Loucy (cell line): ENCODE measurements at regions not wholly inside any gene's neighbourhood (a gene's known extent, or its start where the extent isn't known, plus 50 kb on each side); places are given as distances from the start of the nearest gene placed in this dataset.

Source experiments
- EZH2phosphoT487 ChIP-seq: fragments of 200-600 bp; IDR thresholded peaks from 2 replicates; pipeline ENCODE4 v1.6.1; 2018; ENCODE audit warnings: antibody characterized with exemption, mild to moderate bottlenecking, moderate library complexity, borderline replicate concordance
- TF ChIP-seq, protein P1 (sequence below): fragments of 200-600 bp; sonication (generic); conservative IDR thresholded peaks from 2 replicates; pipeline ENCODE4 v1.5.1; 2014; ENCODE audit warnings: mild to moderate bottlenecking, antibody characterized with exemption, low read length

DNA sequence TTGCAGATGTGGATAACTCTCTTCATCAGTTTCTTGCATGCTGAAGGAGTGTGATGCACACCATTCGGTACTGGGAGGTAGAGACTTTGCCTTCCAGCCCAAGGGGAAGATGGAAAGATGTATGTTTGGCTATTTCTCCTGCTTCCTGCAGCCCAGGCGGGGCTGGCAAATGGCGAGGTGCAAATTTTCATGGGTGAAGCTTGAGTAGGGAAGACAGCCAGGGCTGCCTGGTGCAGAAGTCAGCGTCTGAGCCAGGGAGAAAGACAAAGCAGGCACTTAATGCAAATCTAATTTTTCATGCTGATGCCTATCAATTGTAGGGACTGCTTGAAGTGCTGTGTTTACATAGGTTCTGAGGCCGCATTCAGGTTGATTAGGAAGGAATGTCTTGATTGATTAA lies 384.7 kb upstream of the EEF2KMT start:
- TF ChIP-seq, protein P1, sequence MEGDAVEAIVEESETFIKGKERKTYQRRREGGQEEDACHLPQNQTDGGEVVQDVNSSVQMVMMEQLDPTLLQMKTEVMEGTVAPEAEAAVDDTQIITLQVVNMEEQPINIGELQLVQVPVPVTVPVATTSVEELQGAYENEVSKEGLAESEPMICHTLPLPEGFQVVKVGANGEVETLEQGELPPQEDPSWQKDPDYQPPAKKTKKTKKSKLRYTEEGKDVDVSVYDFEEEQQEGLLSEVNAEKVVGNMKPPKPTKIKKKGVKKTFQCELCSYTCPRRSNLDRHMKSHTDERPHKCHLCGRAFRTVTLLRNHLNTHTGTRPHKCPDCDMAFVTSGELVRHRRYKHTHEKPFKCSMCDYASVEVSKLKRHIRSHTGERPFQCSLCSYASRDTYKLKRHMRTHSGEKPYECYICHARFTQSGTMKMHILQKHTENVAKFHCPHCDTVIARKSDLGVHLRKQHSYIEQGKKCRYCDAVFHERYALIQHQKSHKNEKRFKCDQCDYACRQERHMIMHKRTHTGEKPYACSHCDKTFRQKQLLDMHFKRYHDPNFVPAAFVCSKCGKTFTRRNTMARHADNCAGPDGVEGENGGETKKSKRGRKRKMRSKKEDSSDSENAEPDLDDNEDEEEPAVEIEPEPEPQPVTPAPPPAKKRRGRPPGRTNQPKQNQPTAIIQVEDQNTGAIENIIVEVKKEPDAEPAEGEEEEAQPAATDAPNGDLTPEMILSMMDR = no peak
- TF ChIP-seq EZH2phosphoT487 = no peak
